A673 (cell line): ENCODE measurements at regions not wholly inside any gene's neighbourhood (a gene's known extent, or its start where the extent isn't known, plus 50 kb on each side); places are given as distances from the start of the nearest gene placed in this dataset.

Experiments used
- EZH2 ChIP-seq: fragments of 200-600 bp; sonication (generic); IDR thresholded peaks from 2 replicates; pipeline ENCODE4 v1.6.1; 2017; ENCODE audit warnings: borderline replicate concordance, low read depth, mild to moderate bottlenecking, mixed read lengths, antibody characterized with exemption, low read length; ENCODE audit not compliant: poor library complexity, severe bottlenecking
- TF ChIP-seq, protein P1 (sequence below): fragments of 300-800, 200-600 bp; sonication (generic); conservative IDR thresholded peaks from 2 replicates; pipeline ENCODE4 v1.5.1; 2017; ENCODE audit warnings: low read depth, mild to moderate bottlenecking, antibody characterized with exemption, low read length, moderate library complexity, mixed read lengths

DNA sequence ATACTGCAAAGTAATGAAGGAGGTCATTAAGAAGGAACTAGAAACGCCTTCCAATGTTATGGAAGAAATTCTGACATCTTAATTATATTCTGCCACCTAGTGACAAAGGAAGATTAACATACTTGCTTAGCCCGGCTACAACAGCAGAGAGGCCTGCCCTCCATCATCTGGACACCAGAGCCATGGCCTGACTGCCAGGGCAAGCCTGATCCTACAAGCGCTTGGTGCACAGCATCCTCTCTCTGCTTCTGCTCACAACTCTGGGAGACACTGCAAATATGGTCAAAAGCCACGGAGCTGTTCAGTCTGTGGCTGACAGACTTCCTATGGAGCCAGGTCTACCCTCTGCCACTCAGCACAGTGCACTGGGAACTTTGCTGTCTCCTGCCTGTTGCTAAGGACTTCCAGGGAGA, 87.3 kb upstream of the SLC44A1 start:
- TF ChIP-seq, protein P1, sequence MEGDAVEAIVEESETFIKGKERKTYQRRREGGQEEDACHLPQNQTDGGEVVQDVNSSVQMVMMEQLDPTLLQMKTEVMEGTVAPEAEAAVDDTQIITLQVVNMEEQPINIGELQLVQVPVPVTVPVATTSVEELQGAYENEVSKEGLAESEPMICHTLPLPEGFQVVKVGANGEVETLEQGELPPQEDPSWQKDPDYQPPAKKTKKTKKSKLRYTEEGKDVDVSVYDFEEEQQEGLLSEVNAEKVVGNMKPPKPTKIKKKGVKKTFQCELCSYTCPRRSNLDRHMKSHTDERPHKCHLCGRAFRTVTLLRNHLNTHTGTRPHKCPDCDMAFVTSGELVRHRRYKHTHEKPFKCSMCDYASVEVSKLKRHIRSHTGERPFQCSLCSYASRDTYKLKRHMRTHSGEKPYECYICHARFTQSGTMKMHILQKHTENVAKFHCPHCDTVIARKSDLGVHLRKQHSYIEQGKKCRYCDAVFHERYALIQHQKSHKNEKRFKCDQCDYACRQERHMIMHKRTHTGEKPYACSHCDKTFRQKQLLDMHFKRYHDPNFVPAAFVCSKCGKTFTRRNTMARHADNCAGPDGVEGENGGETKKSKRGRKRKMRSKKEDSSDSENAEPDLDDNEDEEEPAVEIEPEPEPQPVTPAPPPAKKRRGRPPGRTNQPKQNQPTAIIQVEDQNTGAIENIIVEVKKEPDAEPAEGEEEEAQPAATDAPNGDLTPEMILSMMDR, result peak; percentile 57
- TF ChIP-seq EZH2, result no peak
